HepG2 (cell line): ENCODE measurements at regions not wholly inside any gene's neighbourhood (a gene's known extent, or its start where the extent isn't known, plus 50 kb on each side); places are given as distances from the start of the nearest gene placed in this dataset.

Source experiments
- AHDC1 ChIP-seq: sonication (generic); formaldehyde crosslinking; IDR thresholded peaks from 2 replicates; pipeline ENCODE4 v1.5.1; 2020; ENCODE audit warnings: mild to moderate bottlenecking, missing genetic modification reagents, borderline replicate concordance
- ARHGAP35 ChIP-seq: sonication (generic); formaldehyde crosslinking; IDR thresholded peaks from 2 replicates; pipeline ENCODE4 v1.9.0; 2022; ENCODE audit warnings: mild to moderate bottlenecking, inconsistent platforms, moderate library complexity, missing genetic modification reagents, borderline replicate concordance
- CREB3 ChIP-seq: sonication (generic); formaldehyde crosslinking; IDR thresholded peaks from 2 replicates; pipeline ENCODE4 v1.5.0; 2020; ENCODE audit warnings: missing genetic modification reagents
- KAT8 ChIP-seq: IDR thresholded peaks from 2 replicates; pipeline ENCODE4 v1.6.1; 2016; ENCODE audit warnings: missing genetic modification reagents, missing compliant biosample characterization
- MED1 ChIP-seq: sonication (generic); formaldehyde crosslinking; IDR thresholded peaks from 2 replicates; pipeline ENCODE4 v1.4.0; 2020; ENCODE audit warnings: missing genetic modification reagents
- RAD21 ChIP-seq: fragments of 450-650 bp; formaldehyde crosslinking; IDR thresholded peaks from 2 replicates; pipeline ENCODE4 v1.5.0; 2020; ENCODE audit warnings: mild to moderate bottlenecking
- SIX4 ChIP-seq: sonication (generic); formaldehyde crosslinking; IDR thresholded peaks from 2 replicates; pipeline ENCODE4 v1.4.0; 2020; ENCODE audit warnings: missing genetic modification reagents
- ZBTB1 ChIP-seq: sonication (generic); formaldehyde crosslinking; IDR thresholded peaks from 2 replicates; pipeline ENCODE4 v1.4.0; 2020; ENCODE audit warnings: missing genetic modification reagents, borderline replicate concordance
- ZC3H13 ChIP-seq: sonication (generic); formaldehyde crosslinking; IDR thresholded peaks from 2 replicates; pipeline ENCODE4 v1.8.1; 2023; ENCODE audit warnings: mild to moderate bottlenecking, missing genetic modification reagents, moderate library complexity
- ZNF800 ChIP-seq: sonication (generic); formaldehyde crosslinking; IDR thresholded peaks from 2 replicates; pipeline ENCODE4 v1.4.0; 2020; ENCODE audit warnings: missing genetic modification reagents

- TF ChIP-seq ZBTB1 (no peak), SIX4 (CRISPR knock-in tag) (no peak), KAT8 (CRISPR knock-in tag) (no peak), RAD21 (CRISPR knock-in tag) (no peak), ARHGAP35 (no peak), CREB3 (CRISPR knock-in tag) (no peak), MED1 (CRISPR knock-in tag) (no peak), ZNF800 (CRISPR knock-in tag) (no peak), ZC3H13 (CRISPR knock-in tag) (no peak), AHDC1 (CRISPR knock-in tag) (no peak)
These were observed 149.1 kb upstream of the ZNF366 start (continued) for GRCh38 chr5:72656331-72656730.
